Aorta (tissue), 5 donors: ENCODE measurements at regions not wholly inside any gene's neighbourhood (a gene's known extent, or its start where the extent isn't known, plus 50 kb on each side); places are given as distances from the start of the nearest gene placed in this dataset.

ENCODE experiments used
- ATAC-seq: fragments of 200-7000 bp; cut with Tn5 transposase; one replicate; pipeline ENCODE4 v1.9.1; 2022; ENCODE audit warnings: moderate library complexity; ENCODE audit not compliant: low FRiP score
- DNase-seq, 2 donors: peaks; one replicate each; pipeline ENCODE4 v3.0.0-alpha.2; 2020
- H3K27ac ChIP-seq, 2 donors: one replicate each; pipeline ENCODE4 v1.5.1; 2013; ENCODE audit warnings: low read length in 2 of 2, mild to moderate bottlenecking in 2 of 2, moderate library complexity in 2 of 2, control low read depth in 1 of 2, inconsistent platforms in 1 of 2, low read depth in 1 of 2
- H3K27me3 ChIP-seq, 2 donors: one replicate each; pipeline ENCODE4 v1.6.1; 2013; ENCODE audit warnings: control low read depth in 1 of 2, low read length in 1 of 2, mild to moderate bottlenecking in 1 of 2, moderate library complexity in 1 of 2; ENCODE audit not compliant: insufficient read depth in 2 of 2, control insufficient read depth in 1 of 2
- H3K36me3 ChIP-seq, 2 donors: one replicate each; pipeline ENCODE4 v1.6.1; 2013; ENCODE audit warnings: control low read depth in 1 of 2, low read length in 1 of 2, mild to moderate bottlenecking in 1 of 2; ENCODE audit not compliant: insufficient read depth in 2 of 2, control insufficient read depth in 1 of 2
- H3K4me1 ChIP-seq, 2 donors: one replicate each; pipeline ENCODE4 v1.6.1; 2013; ENCODE audit warnings: low read length in 2 of 2, control low read depth in 1 of 2, mild to moderate bottlenecking in 1 of 2, moderate library complexity in 1 of 2; ENCODE audit not compliant: insufficient read depth in 2 of 2, control insufficient read depth in 1 of 2
- H3K4me3 ChIP-seq, 2 donors: one replicate each; pipeline ENCODE4 v1.5.1; 2013; ENCODE audit warnings: low read length in 2 of 2, control low read depth in 1 of 2, mild to moderate bottlenecking in 1 of 2
- H3K9me3 ChIP-seq: one replicate; pipeline ENCODE4 v1.6.1; 2013; ENCODE audit warnings: mild to moderate bottlenecking, low read length; ENCODE audit not compliant: control insufficient read depth
- WGBS, 2 donors: extraction: QIAGEN DNeasy Blood & Tissue Kit; methylation state at CpG; one replicate each; pipeline ENCODE4 v1.1.7; 2013; 5-methylcytosine and 5-hydroxymethylcytosine counted together
- intact Hi-C, 2 donors: fragments of 100-400 bp; cut with DNase I; formaldehyde crosslinking; loops; one replicate each; pipeline versions ENCODE4 v1.14.2 to v1.15.0; 2022
- donor health status: healthy with polysubstance abuse.
- donor health status: Bipolar disorder and iron deficiency.
- donor health status: DM: no; HTN: no; CAD: no.
- donor health status: DM: no; HTN: no; CAD: no.
- donor health status: DM: yes; HTN: yes; CAD: no.

- WGBS, 2 donors, result 95 to 97% methylated on average over 3 of the region's 3 CpGs
- no peak overlapping the region for H3K27ac ChIP-seq
Observed at GRCh38 chr3:67294341-67294740, 296.2 kb downstream of the KBTBD8 start.

GRCh38 chr3:67296039-67296892 is 298.2 kb downstream of the KBTBD8 start:
- intact Hi-C loops, result no loop called here
- H3K4me1 ChIP-seq, result peaks cover 0 to 12% of the 10 kb centered on the region in 2 donors
- no peak overlapping the region for H3K4me3 ChIP-seq
- H3K27ac ChIP-seq, result no peak overlapping the region
- 70 to 78% methylated on average over 5 of the region's 5 CpGs for WGBS, 2 donors
- H3K9me3 ChIP-seq, result no peaks in the 10 kb centered on the region
- H3K27me3 ChIP-seq, result peaks cover 0 to 1% of the 10 kb centered on the region in 2 donors
- ATAC-seq (no peak), DNase-seq (no peak)
- H3K36me3 ChIP-seq, result no peaks in the 10 kb centered on the region

More at GRCh38 chr3:67294341-67294740, 296.2 kb downstream of the KBTBD8 start:
- Histone ChIP-seq H3K9me3 (no peaks in the 10 kb centered on the region), H3K36me3 (no peaks in the 10 kb centered on the region), H3K27me3 (peaks cover 0 to 1% of the 10 kb centered on the region in 2 donors), H3K4me3 (no peak overlapping the region), H3K4me1 (peaks cover 3 to 15% of the 10 kb centered on the region in 2 donors)
- DNase-seq (no peak), ATAC-seq (no peak)
- intact Hi-C loops, result no loop called here

- no peaks in the 10 kb centered on the region for H3K36me3 ChIP-seq
- 96 to 98% methylated on average over 4 of the region's 4 CpGs for WGBS, 2 donors
- intact Hi-C loops, result no loop called here
- no peak overlapping the region for H3K4me3 ChIP-seq
- H3K27me3 ChIP-seq, result peaks cover 0 to 1% of the 10 kb centered on the region in 2 donors
- no peak overlapping the region for H3K27ac ChIP-seq
- no peaks in the 10 kb centered on the region for H3K9me3 ChIP-seq
- ATAC-seq (no peak), DNase-seq (no peak)
- peaks cover 0 to 4% of the 10 kb centered on the region in 2 donors for H3K4me1 ChIP-seq
Observed at GRCh38 chr3:67297715-67298475, 299.8 kb downstream of the KBTBD8 start.

GRCh38 chr3:67301556-67301955 is 303.4 kb downstream of the KBTBD8 start:
- intact Hi-C loops, result no loop called here
- Histone ChIP-seq H3K9me3 (no peaks in the 10 kb centered on the region), H3K4me3 (no peak overlapping the region), H3K27me3 (peaks cover 0 to 1% of the 10 kb centered on the region in 2 donors), H3K27ac (no peak overlapping the region), H3K36me3 (no peaks in the 10 kb centered on the region), H3K4me1 (peaks cover 0 to 4% of the 10 kb centered on the region in 2 donors)
- ATAC-seq (no peak), DNase-seq (no peak)
- WGBS, 2 donors, result 5 to 14% methylated on average over 2 of the region's 2 CpGs

DNA sequence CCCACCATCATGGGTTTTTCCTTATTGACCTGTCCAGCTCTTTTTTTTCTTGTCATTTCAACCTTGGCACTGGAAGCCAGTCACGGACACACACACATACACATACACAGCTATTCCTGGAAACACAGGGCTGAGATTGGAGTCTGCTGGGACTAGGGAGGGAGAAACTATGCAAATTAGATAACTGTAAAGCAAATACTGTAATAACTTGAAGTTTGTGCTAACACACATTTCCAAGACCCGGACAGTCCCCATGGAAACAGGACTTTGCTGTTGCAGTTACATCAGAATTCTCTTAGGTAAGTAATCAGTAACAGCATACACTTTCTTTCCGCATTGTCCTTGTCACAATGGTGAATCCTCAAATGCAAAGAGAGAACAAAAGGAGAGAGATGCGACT is 304.4 kb downstream of the KBTBD8 start:
- Histone ChIP-seq H3K4me1 (peaks cover 0 to 4% of the 10 kb centered on the region in 2 donors), H3K27ac (no peak overlapping the region), H3K9me3 (no peaks in the 10 kb centered on the region), H3K27me3 (peaks cover 0 to 1% of the 10 kb centered on the region in 2 donors), H3K36me3 (no peaks in the 10 kb centered on the region), H3K4me3 (no peak overlapping the region)
- ATAC-seq (no peak), DNase-seq (no peak)
- intact Hi-C loops, result no loop called here
- WGBS, 2 donors, result 45 to 50% methylated on average over 4 of the region's 4 CpGs

- Histone ChIP-seq H3K9me3 (no peaks in the 10 kb centered on the region), H3K27me3 (peaks cover 0 to 2% of the 10 kb centered on the region in 2 donors), H3K4me3 (no peak overlapping the region), H3K4me1 (peaks cover 0 to 4% of the 10 kb centered on the region in 2 donors), H3K27ac (no peak overlapping the region), H3K36me3 (no peaks in the 10 kb centered on the region)
- WGBS, 2 donors, result 85 to 92% methylated on average over 2 of the region's 2 CpGs
- ATAC-seq (no peak), DNase-seq (no peak)
- intact Hi-C loops, result no loop called here
Observed at GRCh38 chr3:67305160-67305559, 307.1 kb downstream of the KBTBD8 start.

DNA sequence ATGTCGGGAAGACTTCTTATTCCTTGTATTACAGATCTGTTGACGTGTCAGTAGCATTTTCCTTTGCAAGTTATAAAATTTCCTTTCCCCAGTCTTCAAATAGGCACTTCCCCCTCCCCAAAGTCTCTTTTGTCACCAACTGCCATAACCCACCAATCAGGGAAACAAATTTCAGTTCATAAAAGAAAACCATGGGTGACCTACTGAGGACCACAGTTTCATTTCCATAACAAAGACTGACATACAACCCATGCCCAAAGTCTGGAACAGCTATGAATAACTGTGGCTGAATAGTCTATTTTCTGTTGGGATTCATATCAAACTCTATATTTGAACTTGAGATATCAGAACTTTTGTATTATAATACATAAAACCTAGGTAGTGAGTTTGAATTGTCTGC is 307.8 kb downstream of the KBTBD8 start:
- Histone ChIP-seq H3K4me1 (peaks cover 0 to 4% of the 10 kb centered on the region in 2 donors), H3K27me3 (peaks cover 0 to 2% of the 10 kb centered on the region in 2 donors), H3K36me3 (no peaks in the 10 kb centered on the region), H3K27ac (no peak overlapping the region), H3K9me3 (no peaks in the 10 kb centered on the region), H3K4me3 (no peak overlapping the region)
- ATAC-seq (no peak), DNase-seq (no peak)
- intact Hi-C loops, result no loop called here
- WGBS, 2 donors, result 59 to 65% methylated on average over 2 of the region's 2 CpGs

GRCh38 chr3:67311440-67311839 is 313.3 kb downstream of the KBTBD8 start:
- WGBS, 2 donors, result 94 to 97% methylated on average over 4 of the region's 4 CpGs
- no peak overlapping the region for H3K4me3 ChIP-seq
- intact Hi-C loops, result no loop called here
- no peaks in the 10 kb centered on the region for H3K9me3 ChIP-seq
- no peaks in the 10 kb centered on the region for H3K4me1 ChIP-seq
- H3K27ac ChIP-seq, result no peak overlapping the region
- H3K27me3 ChIP-seq, result peaks cover 0 to 2% of the 10 kb centered on the region in 2 donors
- no peak for DNase-seq
- no peak for ATAC-seq
- H3K36me3 ChIP-seq, result no peaks in the 10 kb centered on the region
